MM.1S (cell line): ENCODE measurements at regions not wholly inside any gene's neighbourhood (a gene's known extent, or its start where the extent isn't known, plus 50 kb on each side); places are given as distances from the start of the nearest gene placed in this dataset.

Experiments
- DNase-seq: peaks from one replicate; pipeline ENCODE4 v3.0.0-alpha.2; 2015
- H2AFZ ChIP-seq: fragments of 300-600 bp; sonication (generic); 2 replicates; pipeline ENCODE4 v1.6.0; 2016; ENCODE audit warnings: antibody characterized with exemption, low read length
- H3F3A ChIP-seq: fragments of 300-600 bp; sonication (generic); 2 replicates; pipeline ENCODE4 v1.6.1; 2016; ENCODE audit warnings: mild to moderate bottlenecking, antibody characterized with exemption, low read length, moderate library complexity, mixed read lengths; ENCODE audit not compliant: insufficient read depth
- H3K27ac ChIP-seq: fragments of 300-600 bp; sonication (generic); 2 replicates; pipeline ENCODE4 v1.5.1; 2016; ENCODE audit warnings: mild to moderate bottlenecking, low read length
- H3K27me3 ChIP-seq: fragments of 300-600 bp; sonication (generic); replicated peaks from 2 replicates; pipeline ENCODE4 v1.6.0; 2016; ENCODE audit warnings: low read length; ENCODE audit not compliant: insufficient read depth
- H3K36me3 ChIP-seq: fragments of 300-600 bp; sonication (generic); replicated peaks from 2 replicates; pipeline ENCODE4 v1.6.1; 2016; ENCODE audit warnings: mild to moderate bottlenecking, low read length, mixed read lengths; ENCODE audit not compliant: insufficient read depth
- H3K4me1 ChIP-seq: fragments of 300-600 bp; sonication (generic); 2 replicates; pipeline ENCODE4 v1.6.1; 2016; ENCODE audit warnings: low read length, mixed read lengths
- H3K4me2 ChIP-seq: fragments of 300-600 bp; sonication (generic); 2 replicates; pipeline ENCODE4 v1.6.0; 2016; ENCODE audit warnings: low read depth, low read length
- H3K4me3 ChIP-seq: fragments of 300-600 bp; sonication (generic); 2 replicates; pipeline ENCODE4 v1.5.1; 2016; ENCODE audit warnings: low read length, mixed read lengths
- H3K79me2 ChIP-seq: fragments of 300-600 bp; sonication (generic); 2 replicates; pipeline ENCODE4 v1.6.1; 2016; ENCODE audit warnings: mixed run types, low read length, mixed read lengths
- H3K9ac ChIP-seq: fragments of 300-600 bp; sonication (generic); 2 replicates; pipeline ENCODE4 v1.6.1; 2016; ENCODE audit warnings: low read length, mixed read lengths
- H3K9me2 ChIP-seq: fragments of 300-600 bp; sonication (generic); replicated peaks from 2 replicates; pipeline ENCODE4 v1.6.1; 2016; ENCODE audit warnings: mild to moderate bottlenecking, low read length, mixed read lengths; ENCODE audit not compliant: insufficient read depth
- H3K9me3 ChIP-seq: fragments of 300-600 bp; sonication (generic); replicated peaks from 2 replicates; pipeline ENCODE4 v1.6.1; 2016; ENCODE audit warnings: mild to moderate bottlenecking, low read length, mixed read lengths; ENCODE audit not compliant: insufficient read depth
- H4K20me1 ChIP-seq: fragments of 300-600 bp; sonication (generic); 2 replicates; pipeline ENCODE4 v1.6.1; 2016; ENCODE audit warnings: mild to moderate bottlenecking, low read length, moderate library complexity, mixed read lengths; ENCODE audit not compliant: insufficient read depth
- CTCF ChIP-seq: fragments of 300-600 bp; sonication (generic); IDR thresholded peaks from 2 replicates; pipeline ENCODE4 v1.5.1; 2016; ENCODE audit warnings: antibody characterized with exemption, low read length, mixed read lengths
- EZH2 ChIP-seq: fragments of 300-600 bp; sonication (generic); optimal IDR thresholded peaks from 2 replicates; pipeline ENCODE3; 2017; ENCODE audit warnings: low read depth, mild to moderate bottlenecking, antibody characterized with exemption, low read length, mixed read lengths
- EZH2phosphoT487 ChIP-seq: fragments of 300-600 bp; sonication (generic); IDR thresholded peaks from 2 replicates; pipeline ENCODE4 v1.6.1; 2018; ENCODE audit warnings: antibody characterized with exemption, low read length

- Histone ChIP-seq H3K27me3 (peaks cover 80% of the 10 kb centered on the region), H3K9ac (no peak overlapping the region), H3K79me2 (no peaks in the 10 kb centered on the region), H3K9me3 (no peaks in the 10 kb centered on the region), H3K4me2 (no peak overlapping the region), H3K9me2 (no peaks in the 10 kb centered on the region), H4K20me1 (no peaks in the 10 kb centered on the region), H3K27ac (no peak overlapping the region), H3F3A (no peaks in the 10 kb centered on the region), H3K4me1 (no peaks in the 10 kb centered on the region), H2AFZ (no peak overlapping the region), H3K4me3 (no peak overlapping the region), H3K36me3 (no peaks in the 10 kb centered on the region)
- TF ChIP-seq EZH2phosphoT487 (no peak), CTCF (no peak), EZH2 (no peak)
- no peak for DNase-seq
These were observed 139.3 kb upstream of the PRMT8 start for GRCh38 chr12:3351731-3352130.

- no peaks in the 10 kb centered on the region for H3K9me2 ChIP-seq
- no peaks in the 10 kb centered on the region for H3K36me3 ChIP-seq
- no peak overlapping the region for H3K4me2 ChIP-seq
- H3K4me1 ChIP-seq = no peaks in the 10 kb centered on the region
- no peak overlapping the region for H3K4me3 ChIP-seq
- H3K9me3 ChIP-seq = no peaks in the 10 kb centered on the region
- no peak overlapping the region for H3K9ac ChIP-seq
- TF ChIP-seq EZH2 (no peak), EZH2phosphoT487 (no peak), CTCF (no peak)
- no peak overlapping the region for H3K27ac ChIP-seq
- H4K20me1 ChIP-seq = no peaks in the 10 kb centered on the region
- no peaks in the 10 kb centered on the region for H3K79me2 ChIP-seq
- no peak for DNase-seq
- H3F3A ChIP-seq = no peaks in the 10 kb centered on the region
- H3K27me3 ChIP-seq = peaks cover 76% of the 10 kb centered on the region
- no peak overlapping the region for H2AFZ ChIP-seq
These were observed 138.8 kb upstream of the PRMT8 start for GRCh38 chr12:3352230-3352629.

- TF ChIP-seq EZH2phosphoT487 (no peak), CTCF (no peak), EZH2 (no peak)
- Histone ChIP-seq H3K9ac (no peak overlapping the region), H3K9me2 (no peaks in the 10 kb centered on the region), H3K4me2 (no peak overlapping the region), H4K20me1 (no peaks in the 10 kb centered on the region), H3K4me1 (no peaks in the 10 kb centered on the region), H3K4me3 (no peak overlapping the region), H3K27ac (no peak overlapping the region), H3F3A (no peaks in the 10 kb centered on the region), H2AFZ (no peak overlapping the region), H3K9me3 (no peaks in the 10 kb centered on the region), H3K27me3 (peaks cover 66% of the 10 kb centered on the region), H3K79me2 (no peaks in the 10 kb centered on the region), H3K36me3 (no peaks in the 10 kb centered on the region)
- no peak for DNase-seq
These were observed 137.4 kb upstream of the PRMT8 start for GRCh38 chr12:3353621-3354020.
